ENCODE measurements at regions not wholly inside any gene's neighbourhood (a gene's known extent, or its start where the extent isn't known, plus 50 kb on each side); places are given as distances from the start of the nearest gene placed in this dataset.
"Not testable (repeated sequence)": the region's sequence is repeated elsewhere in the genome, so short reads cannot be mapped to it uniquely, and the experiment has no call there.

DNA sequence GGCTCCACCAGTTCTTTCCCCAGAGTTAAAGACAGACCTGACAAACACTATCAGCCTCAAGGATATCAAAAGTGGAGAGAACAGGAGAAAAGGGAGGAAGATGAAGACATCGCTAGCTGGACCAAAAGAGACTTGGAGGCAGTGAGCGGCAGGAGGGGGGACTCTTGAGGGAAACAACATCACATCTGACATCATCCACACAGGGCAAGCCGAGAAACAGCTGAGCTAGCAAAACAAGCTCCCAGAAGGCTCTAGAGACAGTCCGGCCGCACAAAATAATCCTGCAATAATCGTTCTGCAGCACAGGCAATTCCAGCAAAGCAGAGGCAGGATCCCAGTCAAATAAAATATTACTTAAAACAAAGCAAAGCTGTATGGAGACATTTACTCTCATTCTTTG lies 239.8 kb downstream of the EN1 start:
- no peak for DNase-seq

DNA sequence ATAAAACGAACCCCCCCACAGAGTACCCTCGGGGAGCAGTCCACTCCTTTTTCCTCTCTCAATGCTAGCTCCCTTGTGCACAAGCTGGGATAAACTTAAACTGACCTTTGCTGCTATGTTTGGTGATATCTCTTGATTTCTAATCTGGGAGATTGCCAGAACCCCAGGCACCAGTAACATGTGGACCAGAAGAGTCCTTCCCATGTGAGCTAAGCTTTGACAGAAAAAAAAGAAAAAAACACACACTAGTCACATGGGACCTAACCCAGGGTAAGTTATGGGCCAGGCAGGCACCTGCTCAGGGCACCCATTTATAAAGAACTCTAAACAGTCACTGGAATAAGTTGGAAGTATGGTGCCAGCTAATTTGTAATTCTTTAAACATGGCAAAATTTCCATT lies 242.6 kb downstream of the EN1 start:
- no peak for DNase-seq

DNA sequence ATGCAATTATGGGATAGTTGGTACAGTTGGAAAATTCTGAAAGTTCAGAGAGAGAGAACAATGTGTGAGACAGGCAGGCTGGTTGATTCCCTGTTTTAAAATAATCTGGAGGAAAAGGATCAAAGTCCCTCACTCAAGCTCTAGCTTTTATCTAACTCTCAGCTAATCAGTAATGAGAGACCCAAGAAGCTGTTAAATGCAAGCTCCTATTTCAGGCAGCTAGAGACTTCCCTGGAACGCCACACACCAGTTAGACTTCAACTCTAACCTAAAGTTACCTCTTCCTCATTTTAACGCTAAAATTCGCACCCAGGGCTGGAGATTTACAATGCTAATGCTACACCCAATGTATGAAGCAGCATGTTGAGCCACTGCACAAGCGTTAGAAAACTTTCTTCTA lies 243.1 kb downstream of the EN1 start:
- DNase-seq: no peak

DNA sequence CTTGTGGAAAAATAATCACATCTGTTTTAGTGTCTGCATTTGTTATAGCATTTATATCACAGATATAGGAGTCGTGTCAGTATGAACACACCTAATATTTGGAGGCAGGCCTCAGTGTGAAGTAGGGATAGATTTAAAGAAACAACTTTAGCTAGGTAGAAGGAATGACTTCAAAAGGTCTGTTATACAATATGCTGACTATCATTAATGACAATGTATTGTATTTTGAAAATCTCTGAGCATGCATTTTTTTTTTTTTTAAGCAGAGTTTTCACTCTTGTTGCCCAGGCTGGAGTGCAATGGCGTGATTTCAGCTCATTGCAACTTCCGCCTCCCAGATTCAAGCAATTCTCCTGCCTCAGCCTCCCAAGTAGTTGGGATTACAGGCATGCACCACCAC lies 248.3 kb downstream of the EN1 start:
- no peak for DNase-seq

DNA sequence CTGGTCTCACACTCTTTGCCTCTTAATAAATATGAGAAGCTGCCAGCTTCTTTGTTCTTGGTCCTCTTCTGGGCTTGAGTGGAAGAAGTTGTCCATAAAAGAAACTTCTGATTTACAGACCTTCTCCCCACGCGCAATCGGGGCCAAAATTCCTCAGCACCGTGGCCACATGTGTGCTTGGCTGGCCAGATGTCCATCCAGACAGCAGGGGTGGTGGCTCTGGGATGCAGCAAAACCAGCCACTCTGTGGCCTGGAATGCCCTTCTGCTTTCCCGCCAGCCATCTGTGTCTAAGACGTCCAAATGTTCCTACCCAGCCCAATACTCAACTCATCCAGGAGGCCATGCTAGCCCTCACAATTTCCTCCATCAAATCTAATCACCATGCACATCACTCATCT lies 250.8 kb downstream of the EN1 start:
- DNase-seq: no peak

DNA sequence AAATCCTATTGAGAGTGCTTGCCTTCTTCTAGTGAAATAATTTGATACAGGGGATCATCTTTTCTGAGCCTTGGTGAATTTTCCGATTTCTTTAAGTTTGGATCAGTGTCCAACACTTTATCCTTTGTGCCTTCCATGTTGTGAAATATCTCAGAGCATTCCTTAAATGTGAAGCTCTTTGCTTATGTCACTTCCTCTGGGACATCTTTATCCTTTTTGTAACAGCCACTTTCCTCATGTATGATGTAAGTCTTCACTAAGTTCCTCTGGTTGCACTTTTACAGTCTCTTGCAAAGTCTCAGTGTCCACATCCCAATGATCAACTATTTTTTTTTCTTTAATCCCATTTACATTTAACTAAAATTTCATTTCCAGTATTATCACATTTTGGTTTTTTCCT lies 254.2 kb downstream of the EN1 start:
- no peak for DNase-seq

DNA sequence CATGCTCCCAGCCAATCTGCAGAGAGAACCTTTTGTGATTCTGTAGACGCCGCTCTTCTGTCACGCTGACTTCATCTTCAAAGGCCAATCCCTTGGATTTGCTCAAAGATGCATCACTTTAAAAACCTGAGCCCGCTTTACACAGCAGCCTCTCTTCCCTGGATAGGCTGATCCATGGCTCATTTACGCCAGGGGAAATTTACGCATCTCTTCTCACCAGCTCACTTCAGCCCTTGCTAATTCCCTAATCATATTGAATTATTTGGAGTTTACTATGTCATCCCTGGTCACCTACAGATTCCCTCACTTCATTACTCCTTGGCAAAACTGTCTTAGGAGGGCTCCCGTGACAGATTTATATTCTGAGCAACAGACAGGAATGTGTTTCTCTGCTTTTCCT lies 256.2 kb downstream of the EN1 start:
- DNase-seq: no peak

DNA sequence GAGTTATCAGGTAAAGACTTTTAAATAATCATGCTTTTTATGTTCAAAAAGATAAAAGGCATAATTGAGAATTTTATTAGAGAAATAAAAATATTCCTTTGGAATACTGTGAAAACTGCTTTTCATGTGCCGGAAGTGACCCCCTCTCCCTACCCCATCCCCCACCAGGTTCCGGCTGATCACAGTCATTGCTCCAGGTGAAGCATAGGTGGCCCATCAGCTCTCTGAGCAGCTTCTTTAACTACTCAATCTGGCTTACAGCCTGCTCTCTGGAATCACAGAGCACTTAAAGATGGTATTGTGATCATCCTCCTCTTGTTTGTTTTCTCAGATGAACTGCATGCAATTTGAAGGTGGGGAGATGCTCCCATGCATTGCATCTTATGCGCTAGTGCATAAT lies 257.7 kb downstream of the EN1 start:
- no peak for DNase-seq

DNA sequence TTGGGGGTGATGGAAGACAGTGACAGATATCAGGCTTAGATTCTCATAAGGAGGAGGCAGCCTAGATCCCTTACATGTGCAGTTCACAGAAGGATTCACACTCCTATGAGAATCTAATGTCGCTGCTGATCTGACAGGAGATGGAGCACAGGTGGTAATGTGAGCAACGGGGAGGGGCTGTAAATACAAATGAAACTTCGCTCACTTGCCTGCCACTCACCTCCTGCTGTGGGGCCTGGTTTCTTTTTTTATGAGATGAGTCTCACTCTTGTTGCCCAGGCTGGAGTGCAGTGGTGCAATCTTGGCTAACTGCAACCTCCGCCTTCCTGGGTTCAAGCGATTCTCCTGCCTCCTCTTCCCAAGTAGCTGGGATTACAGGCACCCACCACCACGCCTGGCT lies 258.6 kb downstream of the EN1 start:
- DNase-seq: no peak

DNA sequence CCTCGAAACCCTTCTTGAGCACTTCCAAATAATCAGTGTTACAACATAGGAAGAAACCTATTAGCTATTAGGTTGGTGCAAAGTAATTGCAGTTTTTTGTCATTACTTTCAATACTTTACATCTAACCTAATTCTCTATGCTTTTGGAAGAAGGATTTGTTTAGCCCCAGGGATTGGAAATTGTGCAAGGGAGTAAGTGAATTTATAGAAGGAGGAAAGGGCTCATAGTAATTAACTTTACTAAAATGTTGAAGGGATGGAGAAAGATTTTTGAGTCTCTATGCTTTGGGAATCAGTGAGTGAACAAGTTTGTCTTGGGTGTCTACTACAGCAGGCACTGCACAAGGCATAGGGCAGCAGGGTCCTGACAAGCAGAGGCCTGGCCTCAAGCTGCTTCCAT lies 261.1 kb downstream of the EN1 start:
- DNase-seq: no peak

DNA sequence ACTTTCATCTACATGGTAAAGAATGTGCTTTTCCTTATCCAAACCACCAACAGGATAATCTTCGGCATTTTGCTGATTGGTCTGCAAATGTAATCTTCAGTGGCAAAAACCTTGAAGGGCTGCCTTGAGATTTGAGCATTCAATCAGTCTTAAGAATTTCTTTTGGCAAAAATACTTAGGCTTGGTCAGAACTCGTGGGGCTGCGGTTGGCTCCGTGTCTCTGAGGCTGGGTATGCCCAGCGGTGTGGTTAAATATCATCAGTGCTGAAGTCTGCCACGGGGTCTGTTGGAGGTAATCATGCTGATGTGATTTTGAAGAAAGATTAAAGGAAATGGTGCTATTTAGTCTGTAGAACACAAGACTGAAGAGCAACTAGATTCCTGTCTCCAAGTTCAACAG lies 262.6 kb downstream of the EN1 start:
- no peak for DNase-seq

DNA sequence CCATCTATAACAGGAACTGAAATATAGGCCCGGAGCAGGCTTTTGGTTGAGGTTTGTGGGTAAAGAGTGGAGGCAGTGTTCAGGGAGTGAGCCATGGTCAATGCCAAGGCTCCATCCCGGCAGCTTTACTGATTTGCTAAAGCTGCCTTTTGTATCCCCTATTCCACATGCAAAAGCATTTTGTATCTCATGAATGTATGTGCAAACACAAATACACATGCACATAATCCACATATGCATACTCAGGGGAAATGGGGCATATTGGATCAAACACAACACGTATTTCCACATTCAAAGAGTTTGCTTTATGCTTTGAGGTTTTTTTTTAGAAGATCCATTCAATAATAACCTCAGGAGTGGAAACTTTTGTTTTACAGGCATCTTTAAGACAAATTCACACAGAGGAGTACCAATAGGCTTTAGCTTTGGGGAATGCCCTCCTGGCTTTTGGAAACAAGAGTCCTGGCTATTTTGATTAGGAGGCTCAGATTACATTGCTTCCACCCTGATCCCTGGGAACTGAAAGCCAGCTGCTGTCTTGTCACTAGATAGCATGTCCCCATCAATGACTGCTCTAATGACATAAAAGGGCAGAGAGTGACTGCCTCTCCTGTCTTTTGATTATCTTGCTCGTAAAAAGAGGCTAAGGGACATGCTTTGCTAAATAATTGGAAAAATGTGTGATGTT lies 263.2 kb downstream of the EN1 start:
- DNase-seq: peak; percentile 4 to 63

DNA sequence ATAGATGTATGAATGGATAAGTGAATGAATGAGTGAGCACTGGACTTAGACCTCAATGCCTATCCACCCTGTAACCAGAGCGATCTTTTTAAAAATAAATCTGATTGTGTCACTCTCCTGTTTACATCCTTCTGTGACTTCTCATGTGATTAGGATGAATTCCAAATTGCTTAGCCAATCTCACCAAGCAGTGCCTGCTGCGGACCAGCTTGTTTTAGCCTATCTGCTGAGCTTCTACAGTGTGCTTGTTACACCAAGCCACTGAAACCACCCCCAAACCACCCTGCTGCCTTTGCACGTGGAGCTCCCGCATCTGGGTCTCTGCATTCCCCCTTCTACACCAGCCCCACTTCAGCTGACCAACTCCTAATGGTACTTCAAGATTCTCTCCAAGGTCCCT lies 265.4 kb downstream of the EN1 start:
- DNase-seq: no peak

DNA sequence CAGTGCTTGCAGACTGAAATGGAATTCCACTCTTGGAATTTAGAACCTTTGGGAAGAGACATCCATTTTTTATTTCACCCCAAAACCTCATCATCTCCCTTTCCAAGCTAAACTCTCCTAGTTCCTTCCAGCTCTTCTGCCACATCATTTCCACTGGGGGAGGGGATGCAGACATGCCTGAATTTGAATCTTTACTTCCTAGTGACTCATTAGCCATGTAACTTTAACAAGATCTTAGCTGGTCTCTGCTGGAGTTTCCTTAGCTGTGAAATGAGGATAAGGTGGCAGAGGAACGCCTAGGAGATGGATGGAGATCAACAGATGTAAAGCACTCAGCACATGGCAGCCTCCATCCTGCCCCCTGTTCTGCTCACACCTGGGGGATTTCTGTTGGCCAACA lies 266.8 kb downstream of the EN1 start:
- DNase-seq: no peak

DNA sequence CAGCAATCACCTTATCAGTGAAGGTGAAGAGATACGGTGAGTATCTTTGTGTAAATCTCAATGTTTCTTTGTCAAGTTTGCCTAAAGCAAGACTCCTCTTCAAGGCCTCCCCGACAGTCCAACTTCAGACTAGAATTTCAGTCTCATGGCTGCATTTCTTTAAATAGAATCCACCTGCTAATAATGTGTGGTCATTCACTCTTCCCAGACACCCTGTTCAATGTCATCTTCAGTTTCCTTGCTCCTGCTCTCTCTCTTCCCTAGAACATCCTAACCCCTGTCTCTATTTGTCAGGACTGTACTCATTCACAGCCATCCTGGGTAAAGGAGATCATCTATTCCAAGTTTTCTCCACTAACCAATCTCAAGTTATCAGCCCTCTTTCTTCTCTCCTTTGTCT lies 267.3 kb downstream of the EN1 start:
- DNase-seq: no peak

DNA sequence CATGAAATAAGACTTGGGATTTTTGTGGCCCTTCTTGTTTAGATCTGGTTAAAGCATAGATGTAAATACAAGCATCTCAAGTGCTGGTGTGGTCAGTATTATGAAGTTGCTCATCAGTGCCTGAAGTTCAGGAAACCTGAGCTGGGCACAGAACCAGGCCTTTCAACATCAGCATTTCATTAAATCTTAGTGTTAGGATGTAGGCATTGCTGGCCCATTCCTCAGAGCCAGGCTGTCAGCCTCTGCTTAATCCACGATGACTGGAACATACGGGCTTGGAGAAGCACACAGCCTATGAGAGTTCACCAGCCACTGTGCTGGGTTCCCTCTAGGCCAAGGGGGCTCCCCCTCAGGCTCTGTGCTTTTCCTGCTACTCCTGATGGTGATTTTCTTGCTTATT lies 270.2 kb downstream of the EN1 start:
- DNase-seq: no peak

DNA sequence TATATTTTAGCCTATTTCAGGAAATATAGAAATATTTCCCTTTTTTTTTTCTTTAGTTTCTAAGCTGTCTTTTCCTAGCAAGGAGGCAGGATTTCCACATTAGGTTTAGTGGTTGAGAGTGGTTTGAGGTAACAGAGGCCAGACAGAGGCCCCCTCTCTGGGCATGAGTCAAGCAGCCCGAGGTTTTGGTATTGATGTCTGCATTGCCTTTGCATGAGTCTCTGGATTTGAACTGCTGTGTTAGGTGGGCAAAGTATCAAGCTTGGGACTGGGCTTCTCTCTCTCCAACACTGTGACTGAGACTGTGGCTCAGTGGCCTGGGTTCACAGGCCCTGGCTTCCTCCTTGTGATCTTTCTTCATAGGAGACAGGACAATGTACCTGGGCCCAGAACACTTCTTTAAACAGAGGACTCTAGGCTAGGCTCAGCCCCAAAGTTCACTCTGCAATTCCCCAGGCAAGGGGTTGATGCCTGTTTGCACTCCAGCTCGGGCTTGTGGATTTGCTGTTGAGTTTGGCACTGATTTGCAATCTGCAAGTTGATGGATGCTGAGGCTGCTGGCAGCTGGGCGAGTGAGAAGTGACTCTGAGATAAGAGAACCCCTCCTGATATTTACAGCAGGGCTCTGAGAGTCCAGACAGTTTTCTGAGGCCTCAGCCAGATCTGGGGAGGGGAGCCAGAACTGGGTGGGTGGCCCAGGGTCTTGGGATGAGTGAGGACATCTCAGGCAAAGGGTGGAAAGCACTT lies 271.2 kb downstream of the EN1 start:
- DNase-seq: no peak

DNA sequence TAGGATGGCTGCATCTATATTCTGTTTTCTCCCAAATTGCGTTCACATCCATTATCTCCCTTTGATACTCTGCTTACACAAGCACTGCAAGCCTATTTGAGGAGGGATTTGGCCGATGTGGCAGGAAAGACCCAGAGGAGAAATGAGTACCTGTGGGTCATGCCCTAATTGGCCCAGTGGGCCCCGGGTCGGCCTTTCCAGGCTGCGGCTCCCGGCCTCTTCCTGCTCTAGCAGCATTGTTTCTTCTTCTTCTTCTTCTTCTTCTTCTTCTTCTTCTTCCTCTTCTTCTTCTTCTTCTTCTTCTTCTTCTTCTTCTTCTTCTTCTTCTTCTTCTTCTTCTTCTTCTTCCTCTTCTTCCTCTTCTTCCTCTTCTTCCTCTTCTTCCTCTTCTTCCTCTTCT lies 275.1 kb downstream of the EN1 start:
- not testable (repeated sequence) for DNase-seq

DNA sequence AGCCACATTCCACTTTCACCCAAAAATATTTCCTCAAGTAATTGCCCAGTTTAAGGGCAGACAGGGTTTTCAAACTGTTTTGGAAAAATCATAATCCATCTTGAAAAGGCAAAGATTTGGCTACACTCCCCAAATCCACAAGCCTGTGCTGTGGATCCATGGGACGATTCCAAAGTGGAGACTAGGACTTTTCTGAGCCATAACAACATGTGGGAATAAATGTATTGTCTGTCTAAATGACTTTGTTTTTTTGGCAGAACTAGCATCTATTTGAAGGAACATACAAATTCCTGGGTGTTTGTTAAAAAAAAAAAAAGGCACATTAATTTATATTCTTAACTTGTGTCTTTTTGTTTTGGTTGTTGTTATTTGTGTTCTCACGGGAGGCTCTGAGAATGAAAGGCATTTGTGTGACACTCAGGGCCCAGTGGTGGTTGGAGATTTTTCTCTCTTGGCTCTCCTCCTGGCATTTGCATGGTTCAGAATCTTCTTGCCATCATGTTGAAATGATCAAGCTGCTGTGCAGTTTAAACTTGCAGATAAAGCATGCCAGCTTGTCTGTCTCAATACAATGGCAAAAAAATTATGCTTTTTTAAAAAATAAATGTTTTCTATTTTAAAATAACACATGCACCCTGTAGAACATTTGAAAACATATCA lies 277.4 kb downstream of the EN1 start:
- no peak for DNase-seq

DNA sequence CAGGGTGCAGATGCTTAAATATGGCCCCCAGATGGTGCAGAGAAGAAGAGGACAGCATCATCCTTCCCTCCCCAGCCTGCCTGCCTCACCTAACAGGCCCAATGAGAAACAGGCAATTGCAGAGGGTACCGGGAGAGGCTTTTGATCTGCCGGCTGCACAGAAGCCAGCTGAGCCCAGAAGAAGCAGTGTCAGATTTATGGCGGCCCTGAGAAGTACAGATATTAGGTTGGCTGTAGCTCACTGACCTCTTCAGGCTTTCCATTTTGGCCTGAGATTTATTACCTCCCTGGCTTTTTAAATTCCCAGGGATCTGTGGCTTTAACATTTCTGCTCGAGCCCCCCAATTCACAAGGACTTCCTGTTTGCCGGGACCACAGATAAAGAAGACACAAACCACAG lies 278.7 kb downstream of the EN1 start:
- DNase-seq: no peak

DNA sequence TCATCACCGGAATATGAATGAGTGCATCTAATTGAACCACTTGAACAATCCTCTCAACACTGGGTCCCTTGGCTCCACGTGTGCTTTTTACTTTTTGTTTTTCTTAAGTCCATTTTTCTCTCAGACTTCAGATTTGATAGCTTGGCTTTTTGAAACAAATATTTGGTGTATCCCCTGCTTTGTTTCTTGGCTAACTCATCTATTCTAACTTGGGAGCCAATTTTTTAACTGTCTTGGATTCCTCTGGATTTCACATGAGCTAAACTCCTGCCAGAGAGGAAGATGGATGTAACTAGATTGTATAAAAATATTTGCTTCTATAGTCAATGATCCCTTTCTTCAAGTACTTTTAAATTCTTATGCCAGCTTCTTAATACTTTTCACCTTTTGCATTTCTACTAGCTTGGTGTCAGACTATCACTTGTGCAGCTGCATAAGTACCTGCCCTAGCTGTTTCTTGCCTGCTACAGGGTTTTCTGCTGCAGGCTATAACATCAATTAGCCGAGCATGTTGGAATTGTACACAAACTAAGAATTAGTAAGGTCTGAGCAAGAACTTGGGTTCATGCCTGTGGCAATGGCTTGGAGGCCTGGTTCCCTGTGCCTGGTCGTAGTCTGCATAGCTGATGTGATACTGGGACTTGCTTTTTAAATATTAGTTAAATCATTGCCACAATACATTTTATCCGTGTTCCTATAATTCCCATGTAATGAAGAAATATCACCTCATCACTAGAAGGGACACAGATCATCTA lies 281.5 kb downstream of the EN1 start:
- no peak for DNase-seq

DNA sequence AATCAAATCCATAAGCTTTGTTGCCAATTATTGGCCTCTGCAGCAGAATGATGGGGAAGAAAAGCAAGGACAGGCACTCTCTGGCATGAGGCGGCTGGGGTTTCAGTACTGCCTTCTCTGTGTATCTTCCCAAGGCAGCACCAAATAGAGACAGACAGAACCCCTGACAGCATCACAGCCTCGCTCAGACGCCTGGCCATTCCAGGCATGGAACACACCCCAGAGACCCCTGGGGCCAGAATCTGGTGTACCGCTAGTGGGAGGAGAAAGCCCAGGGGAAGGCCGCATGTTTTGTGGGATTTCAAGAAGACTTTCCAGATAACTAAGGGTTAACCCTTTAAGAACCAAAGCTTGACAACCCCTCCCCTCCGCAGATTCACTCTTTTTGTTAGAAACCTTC lies 282.1 kb downstream of the EN1 start:
- DNase-seq: no peak

DNA sequence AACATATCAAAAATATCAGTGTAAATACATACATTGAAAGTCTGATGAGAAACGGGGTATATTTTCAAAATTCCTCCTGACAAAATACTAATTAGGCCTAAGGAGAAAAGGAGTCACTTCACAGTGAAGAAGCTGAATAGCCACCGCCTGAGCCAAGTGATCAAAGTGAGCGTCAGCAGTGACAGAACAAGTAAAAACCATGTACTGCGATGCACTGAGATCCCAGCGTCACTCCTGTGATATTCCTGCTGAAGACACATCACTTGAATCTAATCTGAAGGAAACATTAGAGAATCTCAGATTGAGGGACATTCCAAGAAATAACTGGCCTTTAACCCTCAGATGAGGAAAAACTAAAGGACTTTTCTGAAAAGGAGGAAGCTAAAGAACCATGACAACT lies 285.3 kb downstream of the EN1 start:
- DNase-seq: no peak

DNA sequence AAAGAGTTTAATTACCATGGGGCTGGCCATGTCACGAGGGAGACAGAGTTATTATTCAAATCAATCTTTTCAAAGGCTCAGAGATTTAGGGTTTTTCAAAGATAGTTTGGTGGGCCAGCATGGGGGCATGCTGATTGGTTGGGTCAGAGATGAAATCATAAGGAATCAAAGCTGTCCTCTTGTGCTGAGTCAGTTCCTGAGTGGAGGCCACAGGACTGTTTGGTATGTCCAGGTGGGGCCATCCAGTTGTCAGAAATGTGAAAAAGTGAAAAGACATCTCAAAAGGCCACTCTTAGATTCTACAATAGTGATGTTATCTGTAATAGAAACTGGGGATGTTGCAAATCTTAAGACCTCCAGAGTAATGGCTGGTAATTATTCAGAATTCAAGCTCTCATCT lies 288.6 kb downstream of the EN1 start:
- no peak for DNase-seq
